ENCODE measurements at regions not wholly inside any gene's neighbourhood (a gene's known extent, or its start where the extent isn't known, plus 50 kb on each side); places are given as distances from the start of the nearest gene placed in this dataset.

- Histone ChIP-seq H3K4ac (replicated peaks; ENCODE audit: insufficient read length, low read depth, low read length) (no peak overlapping the region), H2AK5ac (ENCODE audit: low read depth, low read length) (no peak overlapping the region), H2AFZ (ENCODE audit: low read length) (no peak overlapping the region), H3K23ac (ENCODE audit: insufficient read length) (no peak overlapping the region), H3K9me3 (ENCODE audit: insufficient read depth in 2 of 2, low read depth in 1 of 2, low read length in 1 of 2) (no peaks in the 10 kb centered on the region), H3K4me3 (ENCODE audit: extremely low read depth in 1 of 4, insufficient read depth in 2 of 4, low read depth in 3 of 4, low read length in 4 of 4) (no peak overlapping the region), H3K56ac (replicated peaks; ENCODE audit: insufficient read length, low read depth, low read length) (no peak overlapping the region), H4K5ac (ENCODE audit: insufficient read length, low read depth, low read length) (no peak overlapping the region), H3K27ac (ENCODE audit: low read depth, low read length) (no peak overlapping the region), H3K14ac (ENCODE audit: insufficient read length) (no peak overlapping the region), H3K4me2 (ENCODE audit: insufficient read depth in 1 of 2, low read depth in 2 of 2, low read length in 2 of 2) (no peak overlapping the region), H4K20me1 (replicated peaks in 1 of 2; ENCODE audit: control insufficient read depth in 1 of 2, insufficient read depth in 2 of 2, low read length in 2 of 2) (peaks cover 0 to 14% of the 10 kb centered on the region in 2 experiments), H3K4me1 (replicated peaks in 1 of 4; ENCODE audit: control insufficient read depth in 3 of 4, insufficient read depth in 4 of 4, low read length in 3 of 4) (no peaks in the 10 kb centered on the region), H3K9ac (replicated peaks in 1 of 4; ENCODE audit: extremely low read depth in 1 of 4, low read depth in 3 of 4, low read length in 3 of 4) (no peak overlapping the region), H3K23me2 (ENCODE audit: low read depth, low read length) (no peaks in the 10 kb centered on the region), H3K27me3 (replicated peaks in 1 of 4; ENCODE audit: control insufficient read depth in 3 of 4, extremely low read depth in 1 of 4, insufficient read depth in 3 of 4, low read length in 3 of 4) (peaks cover 86 to 99% (median 95%) of the 10 kb centered on the region in 4 experiments), H4K8ac (ENCODE audit: extremely low read depth, insufficient read depth, low read length) (no peak overlapping the region), H2BK20ac (ENCODE audit: low read length) (0 out of 2 replicates have a peak overlapping the region, but pooled peaks have one; percentile 43), H3K36me3 (ENCODE audit: control insufficient read depth in 2 of 4, insufficient read depth in 4 of 4, low read length in 3 of 4) (no peaks in the 10 kb centered on the region), H2BK5ac (ENCODE audit: low read depth, low read length) (no peak overlapping the region), H3K79me1 (ENCODE audit: low read depth, low read length) (no peaks in the 10 kb centered on the region), H4K91ac (replicated peaks; ENCODE audit: insufficient read length, low read length) (no peak overlapping the region), H3K18ac (ENCODE audit: extremely low read depth, low read length) (no peak overlapping the region), H3K79me2 (ENCODE audit: control insufficient read depth in 1 of 2, insufficient read depth in 2 of 2, low read length in 2 of 2) (no peaks in the 10 kb centered on the region), H2BK12ac (ENCODE audit: low read depth, low read length) (no peak overlapping the region), H2BK15ac (ENCODE audit: low read length) (no peak overlapping the region), H2BK120ac (replicated peaks; ENCODE audit: low read depth, low read length) (no peak overlapping the region)
- 70% methylated on average over 1 of the region's 1 CpG; no CpG with 5 or more reads in 1 of the 2 experiments for WGBS, 2 experiments (ENCODE audit: extremely low coverage in 1 of 2, insufficient coverage in 1 of 2, insufficient read length in 1 of 2, insufficient replicate concordance in 2 of 2, low coverage in 1 of 2, low lambda C conversion rate in 2 of 2, missing lambda C conversion rate in 1 of 2)
- no peak for DNase-seq (ENCODE audit: low read depth in 1 of 2, low spot score in 2 of 2)
- TF ChIP-seq SRF (IDR thresholded peaks at IDR 0.05; ENCODE audit: low read depth, low read length) = no peak
- ChIA-PET POLR2A (ENCODE audit: partially characterized antibody) (no interaction called here), CTCF (ENCODE audit: partially characterized antibody) (interaction anchor here (0.8 to 1.7 kb wide), 6 partner anchors 8 to 274 kb away, joined by 3 to 7 read pairs (median 3); no protein-coding TSS in a partner anchor)
- FAIRE-seq = no peak
Measured at GRCh38 chr22:22401381-22401780, 107.2 kb downstream of the ZNF280B start.

Measured in H1 (cell line).